ENCODE measurements at regions not wholly inside any gene's neighbourhood (a gene's known extent, or its start where the extent isn't known, plus 50 kb on each side); places are given as distances from the start of the nearest gene placed in this dataset.

DNA sequence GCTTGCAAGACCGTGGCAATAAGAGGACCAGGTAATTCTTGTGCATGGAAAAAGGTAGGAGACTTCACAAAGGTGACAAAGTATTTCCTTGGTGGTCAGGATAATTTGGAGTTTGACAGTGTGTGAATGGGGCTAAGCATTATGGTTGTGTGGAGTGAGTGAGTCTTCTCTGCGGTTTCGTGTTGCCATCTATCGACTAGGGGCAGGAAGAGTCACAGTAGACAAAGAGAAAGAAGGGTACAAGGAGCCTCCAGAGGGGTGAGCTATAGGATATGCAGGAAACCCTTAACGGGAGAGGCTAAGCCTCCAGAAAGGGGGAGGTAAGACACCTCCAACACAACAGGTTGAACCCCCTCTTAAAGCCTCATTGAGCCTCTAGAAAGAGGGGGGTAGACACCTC, 64.0 kb upstream of the RANBP6 start (continued):
- TF ChIP-seq, protein P1, sequence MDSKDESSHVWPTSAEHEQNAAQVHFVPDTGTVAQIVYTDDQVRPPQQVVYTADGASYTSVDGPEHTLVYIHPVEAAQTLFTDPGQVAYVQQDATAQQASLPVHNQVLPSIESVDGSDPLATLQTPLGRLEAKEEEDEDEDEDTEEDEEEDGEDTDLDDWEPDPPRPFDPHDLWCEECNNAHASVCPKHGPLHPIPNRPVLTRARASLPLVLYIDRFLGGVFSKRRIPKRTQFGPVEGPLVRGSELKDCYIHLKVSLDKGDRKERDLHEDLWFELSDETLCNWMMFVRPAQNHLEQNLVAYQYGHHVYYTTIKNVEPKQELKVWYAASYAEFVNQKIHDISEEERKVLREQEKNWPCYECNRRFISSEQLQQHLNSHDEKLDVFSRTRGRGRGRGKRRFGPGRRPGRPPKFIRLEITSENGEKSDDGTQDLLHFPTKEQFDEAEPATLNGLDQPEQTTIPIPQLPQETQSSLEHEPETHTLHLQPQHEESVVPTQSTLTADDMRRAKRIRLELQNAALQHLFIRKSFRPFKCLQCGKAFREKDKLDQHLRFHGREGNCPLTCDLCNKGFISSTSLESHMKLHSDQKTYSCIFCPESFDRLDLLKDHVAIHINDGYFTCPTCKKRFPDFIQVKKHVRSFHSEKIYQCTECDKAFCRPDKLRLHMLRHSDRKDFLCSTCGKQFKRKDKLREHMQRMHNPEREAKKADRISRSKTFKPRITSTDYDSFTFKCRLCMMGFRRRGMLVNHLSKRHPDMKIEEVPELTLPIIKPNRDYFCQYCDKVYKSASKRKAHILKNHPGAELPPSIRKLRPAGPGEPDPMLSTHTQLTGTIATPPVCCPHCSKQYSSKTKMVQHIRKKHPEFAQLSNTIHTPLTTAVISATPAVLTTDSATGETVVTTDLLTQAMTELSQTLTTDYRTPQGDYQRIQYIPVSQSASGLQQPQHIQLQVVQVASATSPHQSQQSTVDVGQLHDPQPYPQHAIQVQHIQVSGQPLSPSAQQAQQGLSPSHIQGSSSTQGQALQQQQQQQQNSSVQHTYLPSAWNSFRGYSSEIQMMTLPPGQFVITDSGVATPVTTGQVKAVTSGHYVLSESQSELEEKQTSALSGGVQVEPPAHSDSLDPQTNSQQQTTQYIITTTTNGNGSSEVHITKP (IDR thresholded peaks at IDR 0.05; ENCODE audit: partially characterized antibody), result peak; percentile 48
- TF ChIP-seq JUND (IDR thresholded peaks at IDR 0.05; ENCODE audit: borderline replicate concordance, low read depth, low read length), result no peak
- TF ChIP-seq JUND (tag; IDR thresholded peaks at IDR 0.05; ENCODE audit: borderline replicate concordance, low read depth, low read length), result no peak
- TF ChIP-seq, protein P2, sequence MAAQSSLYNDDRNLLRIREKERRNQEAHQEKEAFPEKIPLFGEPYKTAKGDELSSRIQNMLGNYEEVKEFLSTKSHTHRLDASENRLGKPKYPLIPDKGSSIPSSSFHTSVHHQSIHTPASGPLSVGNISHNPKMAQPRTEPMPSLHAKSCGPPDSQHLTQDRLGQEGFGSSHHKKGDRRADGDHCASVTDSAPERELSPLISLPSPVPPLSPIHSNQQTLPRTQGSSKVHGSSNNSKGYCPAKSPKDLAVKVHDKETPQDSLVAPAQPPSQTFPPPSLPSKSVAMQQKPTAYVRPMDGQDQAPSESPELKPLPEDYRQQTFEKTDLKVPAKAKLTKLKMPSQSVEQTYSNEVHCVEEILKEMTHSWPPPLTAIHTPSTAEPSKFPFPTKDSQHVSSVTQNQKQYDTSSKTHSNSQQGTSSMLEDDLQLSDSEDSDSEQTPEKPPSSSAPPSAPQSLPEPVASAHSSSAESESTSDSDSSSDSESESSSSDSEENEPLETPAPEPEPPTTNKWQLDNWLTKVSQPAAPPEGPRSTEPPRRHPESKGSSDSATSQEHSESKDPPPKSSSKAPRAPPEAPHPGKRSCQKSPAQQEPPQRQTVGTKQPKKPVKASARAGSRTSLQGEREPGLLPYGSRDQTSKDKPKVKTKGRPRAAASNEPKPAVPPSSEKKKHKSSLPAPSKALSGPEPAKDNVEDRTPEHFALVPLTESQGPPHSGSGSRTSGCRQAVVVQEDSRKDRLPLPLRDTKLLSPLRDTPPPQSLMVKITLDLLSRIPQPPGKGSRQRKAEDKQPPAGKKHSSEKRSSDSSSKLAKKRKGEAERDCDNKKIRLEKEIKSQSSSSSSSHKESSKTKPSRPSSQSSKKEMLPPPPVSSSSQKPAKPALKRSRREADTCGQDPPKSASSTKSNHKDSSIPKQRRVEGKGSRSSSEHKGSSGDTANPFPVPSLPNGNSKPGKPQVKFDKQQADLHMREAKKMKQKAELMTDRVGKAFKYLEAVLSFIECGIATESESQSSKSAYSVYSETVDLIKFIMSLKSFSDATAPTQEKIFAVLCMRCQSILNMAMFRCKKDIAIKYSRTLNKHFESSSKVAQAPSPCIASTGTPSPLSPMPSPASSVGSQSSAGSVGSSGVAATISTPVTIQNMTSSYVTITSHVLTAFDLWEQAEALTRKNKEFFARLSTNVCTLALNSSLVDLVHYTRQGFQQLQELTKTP (IDR thresholded peaks at IDR 0.05; ENCODE audit: low read depth in 1 of 2, partially characterized antibody in 2 of 2), result no peak
- TF ChIP-seq NONO (IDR thresholded peaks at IDR 0.05; ENCODE audit: low read depth in 2 of 2, low read length in 1 of 2), result no peak
- TF ChIP-seq, protein P3, sequence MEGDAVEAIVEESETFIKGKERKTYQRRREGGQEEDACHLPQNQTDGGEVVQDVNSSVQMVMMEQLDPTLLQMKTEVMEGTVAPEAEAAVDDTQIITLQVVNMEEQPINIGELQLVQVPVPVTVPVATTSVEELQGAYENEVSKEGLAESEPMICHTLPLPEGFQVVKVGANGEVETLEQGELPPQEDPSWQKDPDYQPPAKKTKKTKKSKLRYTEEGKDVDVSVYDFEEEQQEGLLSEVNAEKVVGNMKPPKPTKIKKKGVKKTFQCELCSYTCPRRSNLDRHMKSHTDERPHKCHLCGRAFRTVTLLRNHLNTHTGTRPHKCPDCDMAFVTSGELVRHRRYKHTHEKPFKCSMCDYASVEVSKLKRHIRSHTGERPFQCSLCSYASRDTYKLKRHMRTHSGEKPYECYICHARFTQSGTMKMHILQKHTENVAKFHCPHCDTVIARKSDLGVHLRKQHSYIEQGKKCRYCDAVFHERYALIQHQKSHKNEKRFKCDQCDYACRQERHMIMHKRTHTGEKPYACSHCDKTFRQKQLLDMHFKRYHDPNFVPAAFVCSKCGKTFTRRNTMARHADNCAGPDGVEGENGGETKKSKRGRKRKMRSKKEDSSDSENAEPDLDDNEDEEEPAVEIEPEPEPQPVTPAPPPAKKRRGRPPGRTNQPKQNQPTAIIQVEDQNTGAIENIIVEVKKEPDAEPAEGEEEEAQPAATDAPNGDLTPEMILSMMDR (IDR thresholded peaks at IDR 0.05 in 2 of 3, conservative IDR thresholded peaks at IDR 0.05 in 1 of 3; ENCODE audit: insufficient read depth in 2 of 3, low read depth in 1 of 3, low read length in 3 of 3), result peak; percentile 35 to 45 (median 42); a peak in 5 of 6 replicates
- TF ChIP-seq ZFP30 (CRISPR knock-in tag; IDR thresholded peaks at IDR 0.05; ENCODE audit: borderline replicate concordance), result no peak
- TF ChIP-seq, protein P4, sequence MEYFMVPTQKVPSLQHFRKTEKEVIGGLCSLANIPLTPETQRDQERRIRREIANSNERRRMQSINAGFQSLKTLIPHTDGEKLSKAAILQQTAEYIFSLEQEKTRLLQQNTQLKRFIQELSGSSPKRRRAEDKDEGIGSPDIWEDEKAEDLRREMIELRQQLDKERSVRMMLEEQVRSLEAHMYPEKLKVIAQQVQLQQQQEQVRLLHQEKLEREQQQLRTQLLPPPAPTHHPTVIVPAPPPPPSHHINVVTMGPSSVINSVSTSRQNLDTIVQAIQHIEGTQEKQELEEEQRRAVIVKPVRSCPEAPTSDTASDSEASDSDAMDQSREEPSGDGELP (CRISPR knock-in tag; IDR thresholded peaks at IDR 0.05; ENCODE audit: borderline replicate concordance), result no peak
